GM12873 (cell line): ENCODE measurements at regions not wholly inside any gene's neighbourhood (a gene's known extent, or its start where the extent isn't known, plus 50 kb on each side); places are given as distances from the start of the nearest gene placed in this dataset.

Source experiments
- CTCF ChIP-seq: IDR thresholded peaks from 2 replicates; pipeline ENCODE4 v1.5.1; 2012; ENCODE audit warnings: low read depth, mild to moderate bottlenecking, moderate library complexity, low read length, control low read depth; ENCODE audit not compliant: insufficient read depth; ENCODE audit errors: missing control alignments

- no peak for TF ChIP-seq CTCF
Observed at GRCh38 chr16:64590513-64590912, 531.4 kb downstream of the CDH11 start.

DNA sequence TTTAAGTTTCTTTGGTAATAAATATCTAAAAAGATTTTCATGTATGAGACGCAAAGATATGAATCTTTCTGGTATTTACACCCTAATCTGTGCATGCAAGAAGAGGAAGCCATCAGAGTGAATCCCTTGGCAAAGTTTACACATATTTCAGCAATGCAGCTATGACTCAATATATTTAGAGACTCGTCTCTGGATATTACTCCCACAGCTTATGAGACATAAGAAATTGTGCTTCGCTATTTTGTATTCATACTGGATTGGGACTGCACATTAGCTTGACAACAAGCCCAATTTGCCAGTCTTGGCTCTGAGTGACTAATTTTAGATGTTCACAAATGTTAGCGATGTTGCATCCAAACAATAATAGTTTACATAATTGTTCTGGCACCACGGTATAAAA is 532.0 kb downstream of the CDH11 start:
- no peak for TF ChIP-seq CTCF

GRCh38 chr16:64586781-64587180 is 535.1 kb downstream of the CDH11 start:
- TF ChIP-seq CTCF: no peak

DNA sequence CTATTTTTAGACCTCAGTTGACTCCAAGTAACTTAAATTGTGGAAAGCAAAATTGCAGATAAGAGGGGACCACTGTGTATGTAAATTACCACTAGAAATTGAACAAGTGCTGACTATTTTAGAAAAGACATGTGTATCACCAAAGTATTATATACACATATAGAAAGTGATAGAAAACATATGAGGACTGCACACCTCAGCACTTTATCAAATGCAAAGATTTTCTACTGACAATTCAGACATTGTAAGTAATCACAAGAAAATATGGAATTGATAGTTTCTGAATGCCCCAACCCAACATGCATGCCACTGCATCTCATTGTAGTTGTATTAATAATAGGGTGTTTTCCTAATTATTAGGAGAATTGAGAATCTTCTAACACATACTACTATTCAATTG is 536.5 kb downstream of the CDH11 start:
- TF ChIP-seq CTCF: no peak

GRCh38 chr16:64580558-64580957 is 541.3 kb downstream of the CDH11 start:
- TF ChIP-seq CTCF: no peak

GRCh38 chr16:64579712-64580111 is 542.2 kb downstream of the CDH11 start:
- no peak for TF ChIP-seq CTCF

- no peak for TF ChIP-seq CTCF
Observed at GRCh38 chr16:64545768-64546167, 576.1 kb downstream of the CDH11 start.

GRCh38 chr16:64544859-64545258 is 577.0 kb downstream of the CDH11 start:
- TF ChIP-seq CTCF: no peak
